NCI-H128 (cell line): ENCODE measurements at regions not wholly inside any gene's neighbourhood (a gene's known extent, or its start where the extent isn't known, plus 50 kb on each side); places are given as distances from the start of the nearest gene placed in this dataset.
"Not testable (repeated sequence)": the region's sequence is repeated elsewhere in the genome, so short reads cannot be mapped to it uniquely, and the experiment has no call there.

Experiments used
- DNase-seq: peaks from one replicate; lab custom pipeline; 2025; ENCODE audit not compliant: unreplicated experiment; lab: John Stamatoyannopoulos, UW

GRCh38 chr9:82433290-82433931, 444.8 kb downstream of the SPATA31D1 start:
- not testable (repeated sequence) for DNase-seq

GRCh38 chr9:82436475-82436874, 447.9 kb downstream of the SPATA31D1 start:
- DNase-seq: no peak

- not testable (repeated sequence) for DNase-seq
These were observed 448.6 kb downstream of the SPATA31D1 start for GRCh38 chr9:82437183-82437582.

- no peak for DNase-seq
These were observed 450.0 kb downstream of the SPATA31D1 start for GRCh38 chr9:82438581-82438980.

GRCh38 chr9:82443312-82443711, 454.7 kb downstream of the SPATA31D1 start:
- DNase-seq: no peak

- DNase-seq: no peak
These were observed 457.0 kb downstream of the SPATA31D1 start for GRCh38 chr9:82445556-82445955.

- DNase-seq: no peak
These were observed 458.8 kb downstream of the SPATA31D1 start for GRCh38 chr9:82447343-82447742.

- DNase-seq: no peak
These were observed 461.4 kb downstream of the SPATA31D1 start for GRCh38 chr9:82449986-82450385.

GRCh38 chr9:82454509-82455190, 466.1 kb downstream of the SPATA31D1 start:
- no peak for DNase-seq

- no peak for DNase-seq
These were observed 468.1 kb downstream of the SPATA31D1 start for GRCh38 chr9:82456642-82457041.

- no peak for DNase-seq
These were observed 468.7 kb downstream of the SPATA31D1 start for GRCh38 chr9:82457298-82457697.

GRCh38 chr9:82457891-82458290, 469.3 kb downstream of the SPATA31D1 start:
- no peak for DNase-seq

- DNase-seq: no peak
These were observed 469.7 kb downstream of the SPATA31D1 start for GRCh38 chr9:82458296-82458695.

- no peak for DNase-seq
These were observed 478.2 kb downstream of the SPATA31D1 start for GRCh38 chr9:82466616-82467260.

GRCh38 chr9:82467436-82467835, 478.9 kb downstream of the SPATA31D1 start:
- no peak for DNase-seq

- no peak for DNase-seq
These were observed 485.7 kb downstream of the SPATA31D1 start for GRCh38 chr9:82474235-82474634.

GRCh38 chr9:82475584-82476301, 487.2 kb downstream of the SPATA31D1 start:
- DNase-seq: no peak

GRCh38 chr9:82480921-82481320, 492.3 kb downstream of the SPATA31D1 start:
- DNase-seq: no peak

GRCh38 chr9:82487935-82488312, 499.4 kb downstream of the SPATA31D1 start:
- DNase-seq: no peak

GRCh38 chr9:82488313-82489200, 500.0 kb downstream of the SPATA31D1 start:
- no peak for DNase-seq
